ENCODE measurements at regions not wholly inside any gene's neighbourhood (a gene's known extent, or its start where the extent isn't known, plus 50 kb on each side); places are given as distances from the start of the nearest gene placed in this dataset.

DNA sequence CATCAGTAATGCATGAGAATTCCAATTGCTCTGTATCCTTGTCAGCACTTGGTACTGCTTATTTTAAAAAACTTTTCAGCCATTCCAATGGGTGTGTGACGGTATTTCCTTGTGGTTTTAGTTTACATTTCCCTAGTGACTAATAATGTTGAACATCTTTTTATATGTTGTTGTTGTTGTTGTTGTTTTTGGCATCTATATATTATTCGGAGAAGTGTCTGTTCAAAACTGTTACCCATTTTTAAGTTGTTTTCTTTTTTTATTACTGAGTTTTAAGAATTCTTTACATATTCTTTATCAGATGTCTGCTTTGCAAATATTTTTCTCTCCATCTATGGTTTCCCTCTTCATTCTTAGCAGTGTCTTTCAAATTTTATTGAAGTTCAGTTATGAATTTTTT lies 231.1 kb upstream of the POU3F1 start:
- DNase-seq (ENCODE audit: low read depth in 1 of 2, low spot score in 1 of 2), result no peak
- H3K27me3 ChIP-seq (ENCODE audit: insufficient read depth, poor library complexity, severe bottlenecking), result no peaks in the 10 kb centered on the region
- no peak overlapping the region for H3K27ac ChIP-seq (replicated peaks)
- TF ChIP-seq GABPA (IDR thresholded peaks at IDR 0.05; ENCODE audit: low read depth) (no peak), POLR2AphosphoS5 (IDR thresholded peaks at IDR 0.05; ENCODE audit: low read depth) (no peak), SPI1 (IDR thresholded peaks at IDR 0.05; ENCODE audit: borderline replicate concordance, low read depth) (no peak)
- TF ChIP-seq, protein P1, sequence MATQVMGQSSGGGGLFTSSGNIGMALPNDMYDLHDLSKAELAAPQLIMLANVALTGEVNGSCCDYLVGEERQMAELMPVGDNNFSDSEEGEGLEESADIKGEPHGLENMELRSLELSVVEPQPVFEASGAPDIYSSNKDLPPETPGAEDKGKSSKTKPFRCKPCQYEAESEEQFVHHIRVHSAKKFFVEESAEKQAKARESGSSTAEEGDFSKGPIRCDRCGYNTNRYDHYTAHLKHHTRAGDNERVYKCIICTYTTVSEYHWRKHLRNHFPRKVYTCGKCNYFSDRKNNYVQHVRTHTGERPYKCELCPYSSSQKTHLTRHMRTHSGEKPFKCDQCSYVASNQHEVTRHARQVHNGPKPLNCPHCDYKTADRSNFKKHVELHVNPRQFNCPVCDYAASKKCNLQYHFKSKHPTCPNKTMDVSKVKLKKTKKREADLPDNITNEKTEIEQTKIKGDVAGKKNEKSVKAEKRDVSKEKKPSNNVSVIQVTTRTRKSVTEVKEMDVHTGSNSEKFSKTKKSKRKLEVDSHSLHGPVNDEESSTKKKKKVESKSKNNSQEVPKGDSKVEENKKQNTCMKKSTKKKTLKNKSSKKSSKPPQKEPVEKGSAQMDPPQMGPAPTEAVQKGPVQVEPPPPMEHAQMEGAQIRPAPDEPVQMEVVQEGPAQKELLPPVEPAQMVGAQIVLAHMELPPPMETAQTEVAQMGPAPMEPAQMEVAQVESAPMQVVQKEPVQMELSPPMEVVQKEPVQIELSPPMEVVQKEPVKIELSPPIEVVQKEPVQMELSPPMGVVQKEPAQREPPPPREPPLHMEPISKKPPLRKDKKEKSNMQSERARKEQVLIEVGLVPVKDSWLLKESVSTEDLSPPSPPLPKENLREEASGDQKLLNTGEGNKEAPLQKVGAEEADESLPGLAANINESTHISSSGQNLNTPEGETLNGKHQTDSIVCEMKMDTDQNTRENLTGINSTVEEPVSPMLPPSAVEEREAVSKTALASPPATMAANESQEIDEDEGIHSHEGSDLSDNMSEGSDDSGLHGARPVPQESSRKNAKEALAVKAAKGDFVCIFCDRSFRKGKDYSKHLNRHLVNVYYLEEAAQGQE (IDR thresholded peaks at IDR 0.05; ENCODE audit: insufficient replicate concordance, low read depth), result no peak
- no peak overlapping the region for H3K4me3 ChIP-seq (replicated peaks; ENCODE audit: insufficient read depth, low read length)

DNA sequence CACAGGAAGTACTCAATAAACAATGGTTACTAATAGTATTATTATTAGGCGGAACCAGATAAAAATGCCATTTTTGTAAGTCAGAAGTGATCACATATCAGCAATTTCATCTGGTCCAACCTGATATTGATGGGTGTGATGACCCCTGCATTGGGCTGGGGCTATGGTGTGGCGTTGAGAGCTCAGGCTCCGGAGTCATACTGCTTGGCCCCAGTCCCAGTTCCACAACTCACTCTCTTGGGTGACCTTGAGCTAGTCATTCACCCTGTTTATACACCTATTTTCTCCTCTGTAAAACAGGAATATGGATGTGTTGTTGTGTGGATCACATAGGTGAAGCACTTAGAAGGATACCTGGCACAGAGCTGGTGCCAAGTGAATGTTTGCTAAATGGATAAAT lies 229.4 kb upstream of the POU3F1 start:
- Histone ChIP-seq H3K4me3 (replicated peaks; ENCODE audit: insufficient read depth, low read length) (no peak overlapping the region), H3K27me3 (ENCODE audit: insufficient read depth, poor library complexity, severe bottlenecking) (no peaks in the 10 kb centered on the region), H3K27ac (replicated peaks) (no peak overlapping the region)
- no peak for TF ChIP-seq SPI1 (IDR thresholded peaks at IDR 0.05; ENCODE audit: borderline replicate concordance, low read depth)
- no peak for TF ChIP-seq GABPA (IDR thresholded peaks at IDR 0.05; ENCODE audit: low read depth)
- no peak for TF ChIP-seq POLR2AphosphoS5 (IDR thresholded peaks at IDR 0.05; ENCODE audit: low read depth)
- TF ChIP-seq, protein P1 (IDR thresholded peaks at IDR 0.05; ENCODE audit: insufficient replicate concordance, low read depth), result no peak
- TF ChIP-seq, protein P2, sequence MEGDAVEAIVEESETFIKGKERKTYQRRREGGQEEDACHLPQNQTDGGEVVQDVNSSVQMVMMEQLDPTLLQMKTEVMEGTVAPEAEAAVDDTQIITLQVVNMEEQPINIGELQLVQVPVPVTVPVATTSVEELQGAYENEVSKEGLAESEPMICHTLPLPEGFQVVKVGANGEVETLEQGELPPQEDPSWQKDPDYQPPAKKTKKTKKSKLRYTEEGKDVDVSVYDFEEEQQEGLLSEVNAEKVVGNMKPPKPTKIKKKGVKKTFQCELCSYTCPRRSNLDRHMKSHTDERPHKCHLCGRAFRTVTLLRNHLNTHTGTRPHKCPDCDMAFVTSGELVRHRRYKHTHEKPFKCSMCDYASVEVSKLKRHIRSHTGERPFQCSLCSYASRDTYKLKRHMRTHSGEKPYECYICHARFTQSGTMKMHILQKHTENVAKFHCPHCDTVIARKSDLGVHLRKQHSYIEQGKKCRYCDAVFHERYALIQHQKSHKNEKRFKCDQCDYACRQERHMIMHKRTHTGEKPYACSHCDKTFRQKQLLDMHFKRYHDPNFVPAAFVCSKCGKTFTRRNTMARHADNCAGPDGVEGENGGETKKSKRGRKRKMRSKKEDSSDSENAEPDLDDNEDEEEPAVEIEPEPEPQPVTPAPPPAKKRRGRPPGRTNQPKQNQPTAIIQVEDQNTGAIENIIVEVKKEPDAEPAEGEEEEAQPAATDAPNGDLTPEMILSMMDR (IDR thresholded peaks at IDR 0.05; ENCODE audit: insufficient read depth, low read length), result no peak
- no peak for DNase-seq (ENCODE audit: low read depth in 1 of 2, low spot score in 1 of 2)

DNA sequence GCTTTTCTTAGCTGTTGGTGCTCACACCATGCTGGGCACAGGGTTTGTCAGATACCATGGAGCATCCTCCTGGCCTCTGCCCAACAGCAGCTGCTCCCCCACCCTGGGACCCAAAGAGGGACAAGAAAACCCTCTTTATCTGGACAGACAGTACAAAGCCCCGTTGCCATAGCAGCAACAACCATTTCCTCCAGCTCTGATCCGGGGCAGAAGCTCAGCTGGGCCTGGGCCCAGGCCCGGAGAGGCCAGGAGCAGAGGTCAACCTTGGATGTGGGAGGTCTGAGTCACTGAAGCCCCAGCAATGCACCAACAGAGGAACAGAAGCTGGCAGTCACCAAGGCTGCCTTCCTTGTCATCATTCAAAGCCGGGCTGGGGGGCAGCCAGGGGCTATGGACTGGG lies 228.4 kb upstream of the POU3F1 start:
- TF ChIP-seq SPI1 (IDR thresholded peaks at IDR 0.05; ENCODE audit: borderline replicate concordance, low read depth) (no peak), GABPA (IDR thresholded peaks at IDR 0.05; ENCODE audit: low read depth) (no peak)
- TF ChIP-seq, protein P1 (IDR thresholded peaks at IDR 0.05; ENCODE audit: insufficient replicate concordance, low read depth), result no peak
- no peak for DNase-seq (ENCODE audit: low read depth in 1 of 2, low spot score in 1 of 2)
- H3K4me3 ChIP-seq (replicated peaks; ENCODE audit: insufficient read depth, low read length), result no peak overlapping the region

DNA sequence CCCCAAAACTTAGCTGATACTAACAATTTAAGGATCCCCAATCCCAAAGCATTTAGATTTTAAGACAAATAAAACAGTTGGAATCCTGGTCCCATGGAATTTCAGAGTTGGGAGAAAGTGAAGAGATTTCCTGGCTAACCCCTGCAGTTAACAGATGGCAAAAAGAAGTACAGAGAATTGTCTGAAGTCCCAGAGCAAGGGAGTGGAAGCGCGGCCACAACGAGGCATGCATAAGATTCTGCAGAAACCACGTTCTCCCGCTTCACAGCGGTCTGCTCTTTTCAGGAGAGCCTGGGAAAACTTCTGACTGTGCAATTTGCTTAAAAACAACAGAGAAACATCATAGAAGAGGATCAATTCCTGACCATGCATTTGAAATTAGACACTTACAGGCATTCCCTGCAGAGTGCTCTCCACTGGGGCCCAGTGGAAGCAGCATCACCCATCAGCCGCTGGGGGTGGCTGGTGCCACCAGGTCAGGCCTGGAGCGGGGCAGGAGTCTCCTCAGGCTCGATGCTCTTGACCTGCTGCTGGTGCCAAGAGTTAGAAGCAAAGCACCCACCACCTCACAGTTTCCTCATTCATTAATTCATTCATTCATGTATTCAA lies 226.7 kb upstream of the POU3F1 start:
- no peak overlapping the region for H3K4me3 ChIP-seq (replicated peaks; ENCODE audit: insufficient read depth, low read length)
- no peaks in the 10 kb centered on the region for H3K27me3 ChIP-seq (ENCODE audit: insufficient read depth, poor library complexity, severe bottlenecking)
- no peak for DNase-seq (ENCODE audit: low read depth in 1 of 2, low spot score in 1 of 2)
- no peak overlapping the region for H3K27ac ChIP-seq (replicated peaks)
- TF ChIP-seq POLR2AphosphoS5 (IDR thresholded peaks at IDR 0.05; ENCODE audit: low read depth), result no peak

More for the DNA sequence above, 228.4 kb upstream of the POU3F1 start:
- no peak overlapping the region for H3K27ac ChIP-seq (replicated peaks)
- no peaks in the 10 kb centered on the region for H3K27me3 ChIP-seq (ENCODE audit: insufficient read depth, poor library complexity, severe bottlenecking)

Data from HL-60 (cell line).